GM19397 (cell line): ENCODE measurements at regions not wholly inside any gene's neighbourhood (a gene's known extent, or its start where the extent isn't known, plus 50 kb on each side); places are given as distances from the start of the nearest gene placed in this dataset.

Experiments
- ATAC-seq: cut with Tn5 transposase; IDR thresholded peaks from one replicate; pipeline ENCODE4 v1.9.1; 2021; ENCODE audit warnings: mild to moderate bottlenecking, moderate library complexity; ENCODE audit not compliant: unreplicated experiment

GRCh38 chr10:128902031-128902710 is 564.9 kb upstream of the MGMT start:
- no peak for ATAC-seq

GRCh38 chr10:128907155-128907941 is 559.7 kb upstream of the MGMT start:
- no peak for ATAC-seq

GRCh38 chr10:128908099-128908498 is 558.9 kb upstream of the MGMT start:
- no peak for ATAC-seq

- ATAC-seq, result no peak
Measured at GRCh38 chr10:128908499-128908898, 558.5 kb upstream of the MGMT start.

- no peak for ATAC-seq
Measured at GRCh38 chr10:128912568-128913311, 554.3 kb upstream of the MGMT start.

GRCh38 chr10:128914681-128915080 is 552.4 kb upstream of the MGMT start:
- ATAC-seq, result no peak

GRCh38 chr10:128915630-128916029 is 551.4 kb upstream of the MGMT start:
- no peak for ATAC-seq

- ATAC-seq, result no peak
Measured at GRCh38 chr10:128916383-128916782, 550.7 kb upstream of the MGMT start.

GRCh38 chr10:128921389-128922022 is 545.5 kb upstream of the MGMT start:
- no peak for ATAC-seq

- no peak for ATAC-seq
Measured at GRCh38 chr10:128922172-128922571, 544.9 kb upstream of the MGMT start.

- ATAC-seq, result no peak
Measured at GRCh38 chr10:128922619-128923196, 544.3 kb upstream of the MGMT start.

GRCh38 chr10:128924918-128925317 is 542.1 kb upstream of the MGMT start:
- ATAC-seq, result no peak

- no peak for ATAC-seq
Measured at GRCh38 chr10:128926711-128927110, 540.3 kb upstream of the MGMT start.

- ATAC-seq, result no peak
Measured at GRCh38 chr10:128927497-128928161, 539.4 kb upstream of the MGMT start.

GRCh38 chr10:128928231-128928836 is 538.7 kb upstream of the MGMT start:
- no peak for ATAC-seq

- ATAC-seq, result no peak
Measured at GRCh38 chr10:128929131-128929530, 537.9 kb upstream of the MGMT start.

GRCh38 chr10:128929767-128930166 is 537.3 kb upstream of the MGMT start:
- no peak for ATAC-seq

- no peak for ATAC-seq
Measured at GRCh38 chr10:128930515-128930914, 536.5 kb upstream of the MGMT start.

- ATAC-seq, result no peak
Measured at GRCh38 chr10:128932071-128932820, 534.8 kb upstream of the MGMT start.
